ENCODE measurements at regions not wholly inside any gene's neighbourhood (a gene's known extent, or its start where the extent isn't known, plus 50 kb on each side); places are given as distances from the start of the nearest gene placed in this dataset.
A peak's percentile ranks its signal among the peaks of the same experiment; 100 is the strongest.

GRCh38 chr6:148652205-148652604 is 94.6 kb upstream of the UST start (continued):
- TF ChIP-seq REST (IDR thresholded peaks at IDR 0.05; ENCODE audit: unreplicated experiment) (no peak), ETS1 (IDR thresholded peaks at IDR 0.05) (no peak), CTCF (conservative IDR thresholded peaks at IDR 0.05; ENCODE audit: low read depth in 2 of 2) (no peak), NANOG (IDR thresholded peaks at IDR 0.05; ENCODE audit: borderline replicate concordance) (no peak)

- H3K27me3 Mint-ChIP-seq (ENCODE audit: insufficient read depth, low read depth, poor library complexity) = no peaks in the 10 kb centered on the region
- Histone ChIP-seq H3K79me2 (replicated peaks; ENCODE audit: insufficient read depth) (no peaks in the 10 kb centered on the region), H3K4me3 (no peak overlapping the region), H2AFZ (no peak overlapping the region), H3F3A (replicated peaks; ENCODE audit: low read depth) (no peaks in the 10 kb centered on the region), H3K9me2 (ENCODE audit: insufficient read depth) (peaks cover 3% of the 10 kb centered on the region), H3K27ac (ENCODE audit: low read depth) (no peak overlapping the region), H3K4me1 (ENCODE audit: insufficient read depth) (no peaks in the 10 kb centered on the region), H3K4me2 (no peak overlapping the region), H3K27me3 (ENCODE audit: insufficient read depth) (no peaks in the 10 kb centered on the region), H4K20me1 (replicated peaks; ENCODE audit: insufficient read depth) (no peaks in the 10 kb centered on the region), H3K36me3 (ENCODE audit: insufficient read depth) (peaks cover 18% of the 10 kb centered on the region)
- peak; percentile 84 for DNase-seq (ENCODE audit: low spot score)
- ATAC-seq = no peak
- H3K9me3 Mint-ChIP-seq = peaks cover 85% of the 10 kb centered on the region
- H3K4me3 Mint-ChIP-seq = no peak overlapping the region
- H3K27ac Mint-ChIP-seq = no peak overlapping the region
- H3K4me1 Mint-ChIP-seq = no peaks in the 10 kb centered on the region; the same call in 2 of the 3 replicates
- H3K36me3 Mint-ChIP-seq (ENCODE audit: low read depth) = peaks cover 75% of the 10 kb centered on the region
- no peak for TF ChIP-seq ETS1 (IDR thresholded peaks at IDR 0.05)
- no peak for TF ChIP-seq REST (IDR thresholded peaks at IDR 0.05; ENCODE audit: unreplicated experiment)
- no peak for TF ChIP-seq NANOG (IDR thresholded peaks at IDR 0.05; ENCODE audit: borderline replicate concordance)
- no peak for TF ChIP-seq EZH2phosphoT487 (IDR thresholded peaks at IDR 0.05; ENCODE audit: unreplicated experiment)
- no peak for TF ChIP-seq EZH2 (IDR thresholded peaks at IDR 0.05; ENCODE audit: low read depth, unreplicated experiment)
- no peak for TF ChIP-seq ZNF331 (CRISPR knock-in tag; IDR thresholded peaks at IDR 0.05; ENCODE audit: low read depth)
- TF ChIP-seq POLR2AphosphoS5 (IDR thresholded peaks at IDR 0.05; ENCODE audit: low read depth) = no peak
These were observed 93.6 kb upstream of the UST start for GRCh38 chr6:148653138-148653776.

All from GM23338 (cell line).